ENCODE measurements at regions not wholly inside any gene's neighbourhood (a gene's known extent, or its start where the extent isn't known, plus 50 kb on each side); places are given as distances from the start of the nearest gene placed in this dataset.
"Not testable (repeated sequence)": the region's sequence is repeated elsewhere in the genome, so short reads cannot be mapped to it uniquely, and the experiment has no call there.

GRCh38 chr1:172790245-172790644, 131.3 kb downstream of the FASLG start:
- in situ Hi-C loops (cut with MboI; ENCODE audit: low sequenced_read_pairs) = no loop called here

DNA sequence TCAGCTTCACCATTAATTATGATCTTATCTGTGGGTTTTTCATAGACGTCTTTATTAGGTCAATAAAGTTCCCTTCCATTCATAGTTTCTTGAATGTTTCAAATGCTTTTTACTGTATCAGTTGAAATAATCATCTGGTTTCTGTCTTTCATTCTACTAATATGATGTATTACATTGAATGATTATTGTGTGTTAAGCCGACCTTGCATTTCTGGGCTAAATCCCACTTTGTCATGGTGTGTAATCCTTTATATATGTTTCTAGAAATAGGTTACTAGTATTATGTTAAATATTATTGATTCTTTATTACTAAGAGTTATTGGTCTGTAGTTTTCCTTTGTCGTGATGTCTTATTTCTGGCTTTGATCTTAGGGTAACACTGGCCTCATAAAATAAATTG, 134.9 kb downstream of the FASLG start:
- in situ Hi-C loops (cut with MboI; ENCODE audit: low sequenced_read_pairs) = no loop called here

GRCh38 chr1:172795741-172796140, 136.8 kb downstream of the FASLG start:
- in situ Hi-C loops (cut with MboI; ENCODE audit: low sequenced_read_pairs) = no loop called here

DNA sequence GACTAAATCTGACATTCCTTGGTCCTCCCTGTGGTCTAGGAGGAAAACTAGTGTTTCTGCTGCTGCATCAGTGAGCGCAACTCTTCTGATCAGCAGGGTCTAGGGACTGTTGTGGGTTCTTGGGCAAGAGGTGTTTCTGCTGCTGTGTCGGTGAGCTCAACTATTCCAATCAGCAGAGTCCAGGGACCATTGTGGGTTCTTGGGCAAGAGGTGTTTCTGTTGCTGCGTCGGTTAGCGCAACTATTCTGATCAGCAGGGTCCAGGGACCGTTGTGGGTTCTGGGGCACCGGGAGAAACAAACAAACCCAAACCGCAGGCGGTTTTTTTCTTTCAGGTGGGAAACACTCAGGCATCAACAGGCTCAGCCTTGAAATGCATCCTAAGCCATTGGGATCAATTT, 140.9 kb downstream of the FASLG start:
- in situ Hi-C loops (cut with MboI; ENCODE audit: low sequenced_read_pairs) = not testable (repeated sequence)

GRCh38 chr1:172801771-172802322, 142.9 kb downstream of the FASLG start:
- in situ Hi-C loops (cut with MboI; ENCODE audit: low sequenced_read_pairs) = no loop called here

- in situ Hi-C loops (cut with MboI; ENCODE audit: low sequenced_read_pairs) = no loop called here
These were observed 150.8 kb downstream of the FASLG start for GRCh38 chr1:172809750-172810149.

GRCh38 chr1:172810480-172811175, 151.7 kb downstream of the FASLG start:
- in situ Hi-C loops (cut with MboI; ENCODE audit: low sequenced_read_pairs) = no loop called here

DNA sequence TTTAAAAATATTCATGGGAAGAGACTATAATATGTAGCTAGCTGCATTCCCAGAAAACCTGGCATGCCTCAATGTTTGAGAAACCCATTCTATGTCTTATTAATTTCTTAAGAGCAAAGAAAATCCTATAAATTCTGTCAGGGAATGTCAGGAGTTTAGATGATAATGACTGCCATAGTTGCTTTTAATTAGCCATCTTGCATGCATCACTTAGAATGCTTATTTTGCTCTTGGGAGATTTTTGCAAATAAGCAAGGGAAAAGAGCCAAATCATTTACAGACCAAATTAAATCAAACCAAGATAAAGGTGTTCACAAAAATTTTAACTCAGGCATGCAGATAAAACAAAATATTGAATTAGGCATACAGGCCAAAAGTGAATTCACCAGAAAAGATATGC, 152.8 kb downstream of the FASLG start:
- in situ Hi-C loops (cut with MboI; ENCODE audit: low sequenced_read_pairs) = no loop called here

- in situ Hi-C loops (cut with MboI; ENCODE audit: low sequenced_read_pairs) = no loop called here
These were observed 153.2 kb downstream of the FASLG start for GRCh38 chr1:172812118-172812517.

GRCh38 chr1:172813330-172813729, 154.4 kb downstream of the FASLG start:
- in situ Hi-C loops (cut with MboI; ENCODE audit: low sequenced_read_pairs) = no loop called here

GRCh38 chr1:172814428-172814827, 155.5 kb downstream of the FASLG start:
- in situ Hi-C loops (cut with MboI; ENCODE audit: low sequenced_read_pairs) = no loop called here

DNA sequence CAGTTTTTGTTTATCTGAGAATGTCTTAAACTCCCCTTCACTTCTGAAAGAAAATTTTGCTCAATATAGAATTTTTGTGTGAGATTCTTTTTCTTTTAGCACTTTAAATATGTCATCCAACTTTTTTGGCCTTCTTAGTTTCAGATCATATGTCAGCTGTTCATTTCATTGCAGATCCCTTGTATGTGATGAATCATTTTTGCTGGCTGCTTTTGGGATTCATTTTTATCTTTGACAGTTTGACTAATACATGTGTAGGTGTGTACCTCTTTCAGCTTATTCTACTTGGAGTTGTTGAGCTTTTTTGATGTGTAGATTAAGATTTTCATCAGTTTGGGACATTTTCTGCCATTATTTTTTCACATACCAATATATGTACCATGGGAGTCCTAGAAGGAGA, 156.8 kb downstream of the FASLG start:
- in situ Hi-C loops (cut with MboI; ENCODE audit: low sequenced_read_pairs) = no loop called here

GRCh38 chr1:172818841-172819527, 160.1 kb downstream of the FASLG start:
- in situ Hi-C loops (cut with MboI; ENCODE audit: low sequenced_read_pairs) = no loop called here

GRCh38 chr1:172820475-172821158, 161.7 kb downstream of the FASLG start:
- in situ Hi-C loops (cut with MboI; ENCODE audit: low sequenced_read_pairs) = loop anchor here (10.0 kb wide), 1 partner anchor 384 kb away; the partner anchor contains the start of gene TNFSF4

DNA sequence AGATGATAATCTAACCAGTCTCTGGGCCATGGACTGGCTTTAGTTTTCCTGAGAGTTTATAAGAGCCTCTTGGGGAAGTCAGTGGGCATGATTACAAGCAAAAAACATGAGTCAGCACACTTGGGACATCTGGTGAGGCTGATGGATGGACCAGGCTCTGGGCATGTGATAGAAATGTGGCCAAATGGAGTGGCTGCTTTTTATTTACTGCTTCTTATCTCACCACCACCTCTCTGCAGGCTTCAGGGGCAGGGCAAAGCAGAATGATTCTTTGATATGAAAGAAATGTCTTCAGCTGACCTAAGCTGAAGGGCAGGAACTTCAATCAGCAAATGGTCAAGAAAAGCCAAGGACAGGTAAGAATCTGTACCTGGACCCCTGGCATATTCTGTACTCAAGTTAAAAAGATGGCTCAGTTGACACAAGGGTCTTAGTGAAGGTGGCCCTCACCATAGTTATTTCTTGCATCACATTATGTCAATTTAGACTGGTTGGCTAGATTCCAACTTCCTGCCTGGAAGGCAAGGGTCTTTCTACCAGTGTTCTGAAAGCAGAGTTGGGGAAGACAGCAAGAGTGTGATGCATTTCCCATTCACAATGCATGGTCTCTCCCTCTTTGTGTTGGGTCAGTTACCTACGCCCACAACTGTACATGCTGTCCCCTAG, 162.8 kb downstream of the FASLG start:
- in situ Hi-C loops (cut with MboI; ENCODE audit: low sequenced_read_pairs) = loop anchor here (10.0 kb wide), 1 partner anchor 383 kb away; the partner anchor contains the start of gene TNFSF4

DNA sequence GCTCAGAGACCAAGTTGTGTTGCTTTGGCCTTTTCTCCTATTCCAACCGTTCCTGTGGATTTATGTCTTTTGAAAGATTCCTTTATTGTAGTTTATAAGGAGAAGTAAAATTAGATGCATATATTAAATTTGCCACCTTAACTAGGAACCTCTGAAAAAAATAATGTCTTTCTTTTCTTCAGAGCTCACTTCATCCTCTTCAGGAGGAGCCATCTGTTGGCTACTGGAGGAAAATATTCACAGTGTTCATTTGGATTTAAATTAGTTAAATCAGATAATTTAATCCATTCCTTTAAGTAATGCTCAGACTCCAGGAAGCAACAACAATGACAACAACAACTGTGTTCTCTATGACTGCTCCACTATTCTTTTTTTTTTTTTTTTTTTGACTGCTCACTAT, 164.0 kb downstream of the FASLG start:
- in situ Hi-C loops (cut with MboI; ENCODE audit: low sequenced_read_pairs) = loop anchor here (10.0 kb wide), 1 partner anchor 382 kb away; the partner anchor contains the start of gene TNFSF4

DNA sequence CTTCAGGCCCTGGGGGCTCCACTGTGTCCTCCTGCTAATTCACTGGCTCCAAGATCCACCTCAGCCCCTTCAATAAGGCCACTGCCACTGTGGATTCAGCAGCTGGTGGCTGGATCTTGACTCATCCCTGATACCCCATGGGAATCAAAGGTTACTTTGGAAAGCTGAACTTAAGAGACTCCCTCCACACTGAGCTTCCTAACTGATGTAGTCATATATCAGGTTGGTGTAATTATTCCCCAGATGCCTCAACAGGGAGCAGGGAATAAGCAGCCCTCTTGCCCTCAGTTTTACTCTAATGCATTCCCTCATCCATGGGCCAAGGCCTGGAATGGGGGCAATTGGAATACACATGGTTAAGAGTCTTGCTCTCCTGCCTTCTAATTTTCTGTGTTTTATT, 164.6 kb downstream of the FASLG start:
- in situ Hi-C loops (cut with MboI; ENCODE audit: low sequenced_read_pairs) = loop anchor here (10.0 kb wide), 1 partner anchor 381 kb away; the partner anchor contains the start of gene TNFSF4

DNA sequence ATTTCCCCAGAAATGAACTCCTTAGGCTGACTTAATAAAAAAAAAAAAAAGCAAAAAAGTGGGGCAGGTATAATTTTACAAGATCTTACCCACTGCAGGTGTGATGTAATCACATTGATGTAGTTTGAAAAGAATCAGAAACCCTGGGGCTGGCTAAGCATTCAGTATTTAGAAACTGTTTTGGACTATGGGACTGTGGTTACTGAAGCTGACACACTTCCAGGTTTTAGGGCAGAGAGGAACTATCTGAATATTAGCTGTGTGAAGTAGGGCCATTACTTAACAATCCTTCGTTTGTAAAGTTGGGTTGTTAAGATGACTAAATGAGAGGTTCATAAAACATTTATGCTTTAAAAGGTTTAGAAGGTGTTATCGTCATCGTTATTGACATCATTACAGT, 165.3 kb downstream of the FASLG start:
- in situ Hi-C loops (cut with MboI; ENCODE audit: low sequenced_read_pairs) = loop anchor here (10.0 kb wide), 1 partner anchor 381 kb away; the partner anchor contains the start of gene TNFSF4

GRCh38 chr1:172826096-172826741, 167.3 kb downstream of the FASLG start:
- in situ Hi-C loops (cut with MboI; ENCODE audit: low sequenced_read_pairs) = loop anchor here (10.0 kb wide), 1 partner anchor 379 kb away; the partner anchor contains the start of gene TNFSF4

- in situ Hi-C loops (cut with MboI; ENCODE audit: low sequenced_read_pairs) = loop anchor here (10.0 kb wide), 1 partner anchor 378 kb away; the partner anchor contains the start of gene TNFSF4
These were observed 168.4 kb downstream of the FASLG start for GRCh38 chr1:172827301-172827700.

All from HL-60/S4 (cell line).